Loucy (cell line): ENCODE measurements at regions not wholly inside any gene's neighbourhood (a gene's known extent, or its start where the extent isn't known, plus 50 kb on each side); places are given as distances from the start of the nearest gene placed in this dataset.

Experiments used
- H2AFZ ChIP-seq: fragments of 200-600 bp; sonication (generic); 2 replicates; pipeline ENCODE4 v1.6.0; 2016; ENCODE audit warnings: antibody characterized with exemption, mild to moderate bottlenecking, low read length, moderate library complexity
- H3F3A ChIP-seq: fragments of 200-600 bp; 2 replicates; pipeline ENCODE4 v1.6.0; 2016; ENCODE audit warnings: antibody characterized with exemption, low read depth, mild to moderate bottlenecking
- H3K27me3 ChIP-seq: fragments of 200-600 bp; sonication (generic); 2 replicates; pipeline ENCODE4 v1.6.1; 2014; ENCODE audit warnings: low read length, mild to moderate bottlenecking; ENCODE audit not compliant: insufficient read depth, poor library complexity, severe bottlenecking
- H3K36me3 ChIP-seq: fragments of 200-600 bp; sonication (generic); 2 replicates; pipeline ENCODE4 v1.6.1; 2016; ENCODE audit warnings: low read length; ENCODE audit not compliant: insufficient read depth
- H3K4me1 ChIP-seq: fragments of 200-600 bp; sonication (generic); 2 replicates; pipeline ENCODE4 v1.5.1; 2014; ENCODE audit warnings: low read length, mild to moderate bottlenecking; ENCODE audit not compliant: insufficient read depth, poor library complexity, severe bottlenecking
- H3K4me2 ChIP-seq: fragments of 200-600 bp; sonication (generic); 2 replicates; pipeline ENCODE4 v1.6.0; 2014; ENCODE audit warnings: antibody characterized with exemption, low read length, low read depth, mild to moderate bottlenecking; ENCODE audit not compliant: poor library complexity, severe bottlenecking
- H3K4me3 ChIP-seq: fragments of 200-600 bp; sonication (generic); 2 replicates; pipeline ENCODE4 v1.5.1; 2014; ENCODE audit warnings: low read length, mild to moderate bottlenecking, mixed read lengths; ENCODE audit not compliant: poor library complexity, severe bottlenecking
- H3K79me2 ChIP-seq: fragments of 200-600 bp; sonication (generic); 2 replicates; pipeline ENCODE4 v1.6.1; 2014; ENCODE audit warnings: low read length; ENCODE audit not compliant: insufficient read depth
- H3K9ac ChIP-seq: fragments of 200-600 bp; sonication (generic); 2 replicates; pipeline ENCODE4 v1.6.0; 2014; ENCODE audit warnings: mild to moderate bottlenecking, low read depth, low read length, moderate library complexity; ENCODE audit not compliant: poor library complexity, severe bottlenecking
- H3K9me2 ChIP-seq: fragments of 200-600 bp; sonication (generic); replicated peaks from 2 replicates; pipeline ENCODE4 v1.6.1; 2016; ENCODE audit warnings: low read depth, low read length, mixed read lengths
- H3K9me3 ChIP-seq: fragments of 200-600 bp; sonication (generic); 2 replicates; pipeline ENCODE4 v1.6.1; 2014; ENCODE audit warnings: mild to moderate bottlenecking, antibody characterized with exemption, low read length, low read depth; ENCODE audit not compliant: insufficient read depth
- H4K20me1 ChIP-seq: fragments of 200-600 bp; sonication (generic); 2 replicates; pipeline ENCODE4 v1.6.0; 2014; ENCODE audit warnings: antibody characterized with exemption, low read length, mild to moderate bottlenecking; ENCODE audit not compliant: insufficient read depth, poor library complexity, severe bottlenecking
- CTCF ChIP-seq: fragments of 200-600 bp; sonication (generic); conservative IDR thresholded peaks from 2 replicates; pipeline ENCODE4 v1.5.1; 2014; ENCODE audit warnings: mild to moderate bottlenecking, antibody characterized with exemption, low read length
- EZH2phosphoT487 ChIP-seq: fragments of 200-600 bp; IDR thresholded peaks from 2 replicates; pipeline ENCODE4 v1.6.1; 2018; ENCODE audit warnings: antibody characterized with exemption, mild to moderate bottlenecking, moderate library complexity, borderline replicate concordance

GRCh38 chr16:82236875-82237274 is 66.9 kb upstream of the MPHOSPH6 start:
- TF ChIP-seq CTCF = no peak
- Histone ChIP-seq H3F3A (no peaks in the 10 kb centered on the region), H3K4me1 (no peaks in the 10 kb centered on the region), H2AFZ (no peak overlapping the region), H4K20me1 (no peaks in the 10 kb centered on the region), H3K36me3 (no peaks in the 10 kb centered on the region), H3K27me3 (no peaks in the 10 kb centered on the region), H3K9me3 (no peaks in the 10 kb centered on the region), H3K9me2 (no peaks in the 10 kb centered on the region), H3K4me3 (no peak overlapping the region), H3K4me2 (no peak overlapping the region), H3K79me2 (no peaks in the 10 kb centered on the region), H3K9ac (no peak overlapping the region)

DNA sequence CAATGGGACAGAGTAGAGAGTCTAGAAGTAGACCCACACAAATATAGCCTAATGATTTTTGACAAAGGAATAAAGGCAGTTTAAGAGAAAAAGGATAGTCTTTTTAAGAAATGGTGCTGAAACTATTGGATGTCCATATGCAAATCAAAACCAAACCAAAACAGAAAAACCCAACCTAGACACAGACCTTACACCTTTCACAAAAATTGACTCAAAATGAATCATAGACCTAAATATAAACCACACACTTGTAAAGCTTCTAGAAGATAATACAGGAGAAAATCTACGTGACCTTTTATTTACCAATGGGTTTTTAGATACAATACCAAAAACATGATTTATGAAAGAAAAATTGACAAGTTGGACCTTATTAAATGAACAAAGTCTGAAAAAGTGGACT is 66.4 kb upstream of the MPHOSPH6 start:
- Histone ChIP-seq H2AFZ (no peak overlapping the region), H3K9me3 (no peaks in the 10 kb centered on the region), H3K4me2 (no peak overlapping the region), H3K27me3 (no peaks in the 10 kb centered on the region), H3K36me3 (no peaks in the 10 kb centered on the region), H3K4me3 (no peak overlapping the region), H3K9ac (no peak overlapping the region), H3K9me2 (no peaks in the 10 kb centered on the region), H3K79me2 (no peaks in the 10 kb centered on the region), H3K4me1 (no peaks in the 10 kb centered on the region), H3F3A (no peaks in the 10 kb centered on the region), H4K20me1 (no peaks in the 10 kb centered on the region)
- TF ChIP-seq CTCF (no peak), EZH2phosphoT487 (no peak)

GRCh38 chr16:82232806-82233205 is 62.8 kb upstream of the MPHOSPH6 start:
- H3K9me2 ChIP-seq = no peaks in the 10 kb centered on the region
- H3K4me3 ChIP-seq = no peak overlapping the region
- H2AFZ ChIP-seq = no peak overlapping the region
- H3F3A ChIP-seq = no peaks in the 10 kb centered on the region
- H3K79me2 ChIP-seq = no peaks in the 10 kb centered on the region
- no peaks in the 10 kb centered on the region for H4K20me1 ChIP-seq
- H3K4me1 ChIP-seq = no peaks in the 10 kb centered on the region
- no peak for TF ChIP-seq CTCF
- no peak for TF ChIP-seq EZH2phosphoT487
- no peak overlapping the region for H3K4me2 ChIP-seq
- H3K9ac ChIP-seq = no peak overlapping the region
- no peaks in the 10 kb centered on the region for H3K27me3 ChIP-seq
- H3K36me3 ChIP-seq = no peaks in the 10 kb centered on the region
- no peaks in the 10 kb centered on the region for H3K9me3 ChIP-seq
